NB4 (cell line): ENCODE measurements at regions not wholly inside any gene's neighbourhood (a gene's known extent, or its start where the extent isn't known, plus 50 kb on each side); places are given as distances from the start of the nearest gene placed in this dataset.

ENCODE experiments used
- DNase-seq: peaks from one replicate; pipeline ENCODE4 v3.0.0; 2010; ENCODE audit warnings: low read depth
- H3K4me3 ChIP-seq: one replicate; pipeline ENCODE4 v1.5.1; 2011; ENCODE audit warnings: mild to moderate bottlenecking, low read depth, low read length, moderate library complexity
- MAX ChIP-seq: IDR thresholded peaks from 2 replicates; pipeline ENCODE4 v1.6.1; 2011; ENCODE audit warnings: low read depth, low read length
- MYC ChIP-seq: IDR thresholded peaks from 2 replicates; pipeline ENCODE4 v1.6.1; 2011; ENCODE audit warnings: low read depth, low read length
- POLR2A ChIP-seq: IDR thresholded peaks from 2 replicates; pipeline ENCODE4 v1.6.1; 2011; ENCODE audit warnings: mild to moderate bottlenecking; ENCODE audit not compliant: insufficient read length; ENCODE audit errors: extremely low read depth
- TF ChIP-seq, protein P1 (sequence below): IDR thresholded peaks from one replicate; pipeline ENCODE4 v1.5.1; 2012; ENCODE audit warnings: low read depth, low read length

DNA sequence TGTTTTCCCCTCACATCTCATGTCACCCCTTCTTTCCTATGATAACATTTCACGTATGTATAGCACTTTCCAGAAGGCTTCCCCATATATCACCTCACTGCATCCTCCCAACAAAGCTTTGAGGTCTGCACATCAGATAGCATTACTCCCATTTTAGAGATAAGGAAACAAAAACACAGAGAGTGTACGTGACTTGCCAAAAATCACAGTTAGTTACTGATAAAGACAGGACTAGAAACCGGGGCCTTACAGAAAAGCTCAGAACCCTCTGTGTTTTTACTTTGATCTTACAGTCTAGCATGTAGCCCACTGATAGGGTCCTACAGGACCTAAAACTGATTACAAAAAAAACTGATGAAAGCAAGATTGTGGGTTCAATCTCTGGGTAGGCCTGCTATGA, 202.9 kb upstream of the CDKN3 start:
- no peak for DNase-seq
- TF ChIP-seq MAX (no peak), POLR2A (no peak), MYC (no peak)
- TF ChIP-seq, protein P1, sequence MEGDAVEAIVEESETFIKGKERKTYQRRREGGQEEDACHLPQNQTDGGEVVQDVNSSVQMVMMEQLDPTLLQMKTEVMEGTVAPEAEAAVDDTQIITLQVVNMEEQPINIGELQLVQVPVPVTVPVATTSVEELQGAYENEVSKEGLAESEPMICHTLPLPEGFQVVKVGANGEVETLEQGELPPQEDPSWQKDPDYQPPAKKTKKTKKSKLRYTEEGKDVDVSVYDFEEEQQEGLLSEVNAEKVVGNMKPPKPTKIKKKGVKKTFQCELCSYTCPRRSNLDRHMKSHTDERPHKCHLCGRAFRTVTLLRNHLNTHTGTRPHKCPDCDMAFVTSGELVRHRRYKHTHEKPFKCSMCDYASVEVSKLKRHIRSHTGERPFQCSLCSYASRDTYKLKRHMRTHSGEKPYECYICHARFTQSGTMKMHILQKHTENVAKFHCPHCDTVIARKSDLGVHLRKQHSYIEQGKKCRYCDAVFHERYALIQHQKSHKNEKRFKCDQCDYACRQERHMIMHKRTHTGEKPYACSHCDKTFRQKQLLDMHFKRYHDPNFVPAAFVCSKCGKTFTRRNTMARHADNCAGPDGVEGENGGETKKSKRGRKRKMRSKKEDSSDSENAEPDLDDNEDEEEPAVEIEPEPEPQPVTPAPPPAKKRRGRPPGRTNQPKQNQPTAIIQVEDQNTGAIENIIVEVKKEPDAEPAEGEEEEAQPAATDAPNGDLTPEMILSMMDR: no peak
- no peak overlapping the region for H3K4me3 ChIP-seq

GRCh38 chr14:54194501-54194900, 202.3 kb upstream of the CDKN3 start:
- H3K4me3 ChIP-seq: no peak overlapping the region
- TF ChIP-seq MYC (no peak), MAX (no peak), POLR2A (no peak)
- TF ChIP-seq, protein P1: no peak
- DNase-seq: no peak

GRCh38 chr14:54197369-54197768, 199.4 kb upstream of the CDKN3 start:
- no peak for DNase-seq
- H3K4me3 ChIP-seq: no peak overlapping the region
- TF ChIP-seq, protein P1: no peak
- no peak for TF ChIP-seq MAX
- TF ChIP-seq MYC: no peak
- no peak for TF ChIP-seq POLR2A

GRCh38 chr14:54200726-54201125, 196.1 kb upstream of the CDKN3 start:
- TF ChIP-seq, protein P1: no peak

GRCh38 chr14:54202288-54202687, 194.5 kb upstream of the CDKN3 start:
- DNase-seq: no peak
- no peak overlapping the region for H3K4me3 ChIP-seq
- TF ChIP-seq POLR2A (no peak), MYC (no peak), MAX (no peak)
- TF ChIP-seq, protein P1: no peak

More at GRCh38 chr14:54200726-54201125, 196.1 kb upstream of the CDKN3 start:
- no peak for DNase-seq
- H3K4me3 ChIP-seq: no peak overlapping the region

DNA sequence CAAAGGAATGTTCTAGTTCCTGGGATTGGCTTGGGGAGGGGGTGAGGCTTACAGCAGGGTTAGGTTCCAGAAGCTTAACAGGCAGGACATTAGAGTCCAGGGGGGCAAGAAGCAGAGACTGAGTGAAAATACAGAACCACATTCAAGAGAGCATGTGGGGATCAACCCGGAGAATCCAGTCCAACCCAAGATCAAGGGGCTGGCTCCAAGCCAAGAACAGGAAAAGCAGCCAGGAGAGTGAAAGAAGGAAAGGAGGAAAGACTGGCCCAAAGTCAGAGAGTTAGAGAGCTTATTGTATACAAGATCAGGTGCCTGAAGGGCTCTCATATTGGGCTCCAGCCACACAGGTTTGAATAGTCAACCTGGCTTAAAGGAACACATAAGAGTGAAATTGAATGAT, 190.3 kb upstream of the CDKN3 start:
- TF ChIP-seq POLR2A (no peak), MYC (no peak), MAX (no peak)
- TF ChIP-seq, protein P1: no peak
- DNase-seq: no peak
- no peak overlapping the region for H3K4me3 ChIP-seq
